GM12873 (cell line): ENCODE measurements at regions not wholly inside any gene's neighbourhood (a gene's known extent, or its start where the extent isn't known, plus 50 kb on each side); places are given as distances from the start of the nearest gene placed in this dataset.

Experiments used
- TF ChIP-seq, protein P1 (sequence below): IDR thresholded peaks from 2 replicates; pipeline ENCODE4 v1.5.1; 2012; ENCODE audit warnings: low read depth, mild to moderate bottlenecking, moderate library complexity, low read length, control low read depth; ENCODE audit not compliant: insufficient read depth; ENCODE audit errors: missing control alignments

DNA sequence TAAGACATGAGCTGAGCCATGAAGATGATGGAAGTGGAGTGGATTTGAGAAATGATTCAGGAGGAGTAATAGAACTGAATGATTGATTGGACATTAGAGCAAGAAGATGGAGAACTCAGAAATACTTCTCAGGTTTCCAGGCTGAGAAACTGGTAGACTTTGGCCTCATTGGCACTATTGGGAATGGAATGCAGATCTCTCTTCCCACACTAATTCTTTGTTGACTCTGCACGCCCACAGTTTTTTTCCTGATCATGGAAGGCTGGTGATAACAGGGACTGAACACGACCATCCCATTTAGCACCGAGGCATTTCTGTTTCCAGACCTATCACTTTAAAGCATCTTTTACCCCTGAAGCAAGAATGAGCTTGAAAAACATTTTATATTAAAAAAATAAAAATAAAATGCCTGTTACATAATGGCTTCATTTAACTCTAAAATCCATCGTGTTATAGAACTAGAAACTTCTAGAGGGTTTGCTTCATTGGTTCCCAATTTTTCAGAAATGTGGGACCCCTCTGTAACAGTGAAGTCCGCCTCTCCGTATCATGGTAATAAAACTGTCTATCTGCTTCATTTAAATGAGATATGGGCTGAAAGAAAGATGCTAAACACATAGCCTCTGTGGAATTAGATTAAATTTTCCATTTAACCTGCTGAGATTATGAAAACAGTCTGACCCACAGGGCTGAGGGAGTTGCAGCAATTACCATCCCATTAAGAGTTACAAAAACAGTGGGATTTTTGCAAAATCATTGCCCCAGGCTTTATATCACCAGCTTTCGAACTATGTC, 562.0 kb upstream of the CFAP20DC start:
- TF ChIP-seq, protein P1, sequence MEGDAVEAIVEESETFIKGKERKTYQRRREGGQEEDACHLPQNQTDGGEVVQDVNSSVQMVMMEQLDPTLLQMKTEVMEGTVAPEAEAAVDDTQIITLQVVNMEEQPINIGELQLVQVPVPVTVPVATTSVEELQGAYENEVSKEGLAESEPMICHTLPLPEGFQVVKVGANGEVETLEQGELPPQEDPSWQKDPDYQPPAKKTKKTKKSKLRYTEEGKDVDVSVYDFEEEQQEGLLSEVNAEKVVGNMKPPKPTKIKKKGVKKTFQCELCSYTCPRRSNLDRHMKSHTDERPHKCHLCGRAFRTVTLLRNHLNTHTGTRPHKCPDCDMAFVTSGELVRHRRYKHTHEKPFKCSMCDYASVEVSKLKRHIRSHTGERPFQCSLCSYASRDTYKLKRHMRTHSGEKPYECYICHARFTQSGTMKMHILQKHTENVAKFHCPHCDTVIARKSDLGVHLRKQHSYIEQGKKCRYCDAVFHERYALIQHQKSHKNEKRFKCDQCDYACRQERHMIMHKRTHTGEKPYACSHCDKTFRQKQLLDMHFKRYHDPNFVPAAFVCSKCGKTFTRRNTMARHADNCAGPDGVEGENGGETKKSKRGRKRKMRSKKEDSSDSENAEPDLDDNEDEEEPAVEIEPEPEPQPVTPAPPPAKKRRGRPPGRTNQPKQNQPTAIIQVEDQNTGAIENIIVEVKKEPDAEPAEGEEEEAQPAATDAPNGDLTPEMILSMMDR = no peak

DNA sequence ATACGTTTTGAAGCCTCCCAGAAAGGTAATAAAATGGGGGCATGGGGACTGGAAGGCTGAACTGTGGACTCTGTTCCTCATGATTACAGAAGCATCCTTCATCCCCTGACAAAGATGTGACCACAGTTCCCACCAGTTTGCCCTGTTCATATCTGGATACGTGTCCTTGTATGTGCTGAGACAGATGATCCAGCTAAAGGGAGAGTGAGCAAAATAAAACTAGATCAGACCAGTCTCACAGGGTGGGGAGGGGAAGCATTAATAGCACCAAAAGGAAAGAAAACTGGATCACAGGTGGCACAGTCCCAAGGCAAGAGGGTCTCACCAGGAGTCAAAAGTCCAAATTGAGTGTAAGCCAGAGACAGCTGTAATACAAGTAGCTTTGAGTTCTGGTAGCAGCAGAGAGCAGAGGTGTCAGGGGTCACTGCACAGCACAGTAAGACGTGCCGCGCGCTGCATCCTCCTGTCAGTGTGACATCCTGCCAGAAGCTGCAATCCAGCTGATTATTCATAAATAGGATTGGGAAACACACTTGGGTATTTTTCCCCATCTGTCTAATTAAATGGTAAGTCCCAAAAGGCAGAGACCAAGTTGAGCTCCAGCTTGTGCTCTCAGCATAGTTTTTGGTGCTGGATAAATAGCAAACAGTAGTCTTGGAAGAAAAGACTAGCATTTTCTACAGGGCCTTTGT, 560.0 kb upstream of the CFAP20DC start:
- TF ChIP-seq, protein P1 = no peak

DNA sequence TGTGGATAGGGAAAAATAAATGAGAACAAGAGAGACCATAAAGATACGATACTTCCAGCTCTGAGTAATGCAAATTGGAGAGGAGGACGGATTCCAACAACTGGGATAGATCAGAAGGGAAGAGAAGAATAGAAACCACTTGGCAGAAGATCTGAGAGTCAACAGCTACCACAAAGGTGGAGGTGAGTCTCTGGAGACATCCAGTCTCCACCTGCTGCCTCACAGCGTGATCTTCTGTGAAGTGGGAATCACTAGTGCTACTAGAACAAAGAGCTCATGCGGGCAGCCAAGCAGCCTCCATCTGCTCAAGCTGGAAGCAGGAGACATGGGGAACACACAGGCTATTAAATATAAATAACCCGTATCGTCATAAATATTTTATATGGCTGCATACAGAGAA, 558.5 kb upstream of the CFAP20DC start:
- TF ChIP-seq, protein P1 = no peak

DNA sequence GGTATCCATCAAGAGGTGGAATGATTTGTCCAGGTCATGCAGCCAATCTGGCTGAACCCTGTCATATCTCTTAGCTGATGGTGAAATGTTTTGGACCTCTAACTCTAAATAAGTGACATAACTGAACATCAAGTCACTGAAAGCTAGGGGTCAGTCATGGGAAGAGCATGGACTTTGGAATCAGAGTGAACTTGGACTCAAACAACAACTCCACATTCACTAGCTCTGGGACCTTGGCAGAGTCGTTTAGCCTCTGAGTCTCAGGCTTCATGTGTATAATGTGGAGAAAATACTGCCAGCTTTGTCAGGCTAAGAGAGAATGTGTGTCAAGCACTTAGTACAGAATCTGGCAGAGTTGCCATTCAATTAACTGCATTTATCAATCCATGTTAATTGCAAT, 557.8 kb upstream of the CFAP20DC start:
- TF ChIP-seq, protein P1 = no peak

DNA sequence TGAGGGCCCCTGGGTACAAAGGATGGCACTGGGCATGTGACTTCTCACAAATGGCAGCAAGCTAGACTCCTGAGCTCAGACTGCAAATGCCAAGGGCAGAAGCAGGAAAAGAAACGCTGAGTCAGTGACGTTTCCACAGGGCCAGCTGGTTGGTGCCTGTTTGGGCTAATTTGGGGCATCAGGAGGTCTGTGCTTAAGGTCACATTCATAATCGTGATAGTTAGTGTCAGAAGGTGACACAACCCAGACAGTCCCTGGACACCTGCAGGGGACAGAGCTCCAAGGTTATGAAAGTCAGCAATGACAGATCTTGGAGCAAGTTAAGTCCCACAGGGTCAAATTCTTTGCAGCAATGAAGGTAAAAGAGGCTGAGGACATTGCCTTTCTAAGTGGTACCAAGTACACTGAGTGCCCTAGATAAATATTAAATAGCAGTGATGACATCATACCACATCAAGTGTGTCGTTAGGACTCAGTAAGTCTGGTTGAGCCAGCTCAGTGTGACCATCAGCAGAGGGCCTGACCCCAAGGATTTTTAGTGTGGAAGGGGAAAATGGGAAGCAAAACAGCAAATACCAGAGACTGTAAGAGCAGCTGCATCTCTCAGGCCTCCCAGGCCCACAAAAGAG, 556.9 kb upstream of the CFAP20DC start:
- TF ChIP-seq, protein P1 = no peak

DNA sequence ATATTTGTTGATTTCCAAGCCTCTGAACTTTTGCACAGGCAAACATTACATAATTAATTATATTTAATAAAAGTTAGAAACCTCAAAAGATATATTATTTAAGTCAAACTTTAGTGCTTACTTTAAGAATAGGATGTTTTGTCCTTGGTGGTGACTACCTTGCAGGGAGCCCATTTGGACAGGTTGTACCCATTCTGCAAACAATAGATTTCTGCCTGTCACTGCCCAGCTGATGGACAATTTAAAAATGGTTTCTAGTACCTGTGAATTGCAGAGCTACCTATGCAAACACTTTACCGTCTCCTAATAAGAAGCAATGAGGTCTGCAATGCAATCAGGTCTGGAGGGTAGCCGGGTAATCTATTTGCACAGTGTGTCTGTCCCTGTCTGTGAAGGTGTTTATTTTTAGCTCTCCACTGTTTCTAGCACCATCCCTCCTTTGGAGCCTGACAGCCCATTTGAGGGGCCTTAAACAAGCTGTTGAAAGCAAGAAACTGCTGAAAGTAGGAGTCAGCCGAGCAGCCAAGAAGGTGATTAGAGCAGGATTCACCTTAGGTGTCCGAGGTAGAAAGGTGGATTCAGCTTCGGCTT, 556.2 kb upstream of the CFAP20DC start:
- TF ChIP-seq, protein P1 = no peak

DNA sequence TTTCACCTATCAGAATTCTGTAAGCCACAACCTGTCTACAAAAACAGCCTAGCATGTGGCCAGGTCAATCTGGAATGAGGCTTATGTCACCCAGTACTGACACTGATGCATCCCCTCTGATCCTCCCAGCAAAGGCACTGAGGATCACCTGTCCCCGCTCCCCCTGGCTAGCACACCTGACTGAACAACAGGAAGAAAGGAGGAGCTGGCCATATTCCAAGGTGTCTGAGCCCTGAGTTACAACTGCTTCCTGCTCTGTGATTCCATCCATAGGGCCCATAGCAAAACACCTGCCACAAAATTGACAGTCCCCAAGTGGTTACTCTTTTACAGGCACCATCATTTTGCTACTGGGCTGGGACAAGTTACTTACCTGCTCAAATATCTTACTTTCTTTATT, 555.5 kb upstream of the CFAP20DC start:
- TF ChIP-seq, protein P1 = no peak
